GM19025 (cell line): ENCODE measurements at regions not wholly inside any gene's neighbourhood (a gene's known extent, or its start where the extent isn't known, plus 50 kb on each side); places are given as distances from the start of the nearest gene placed in this dataset.
"Not testable (repeated sequence)": the region's sequence is repeated elsewhere in the genome, so short reads cannot be mapped to it uniquely, and the experiment has no call there.

Experiments
- ATAC-seq: cut with Tn5 transposase; IDR thresholded peaks from one replicate; pipeline ENCODE4 v1.9.1; 2021; ENCODE audit warnings: mild to moderate bottlenecking, low read depth, moderate library complexity; ENCODE audit not compliant: unreplicated experiment

GRCh38 chr13:81089371-81090157 lies 748.6 kb upstream of the SPRY2 start:
- ATAC-seq, result no peak

GRCh38 chr13:81080911-81081454 lies 740.1 kb upstream of the SPRY2 start:
- ATAC-seq, result no peak

- ATAC-seq, result no peak
Observed at GRCh38 chr13:81078048-81078447, 737.1 kb upstream of the SPRY2 start.

GRCh38 chr13:81069822-81070221 lies 728.9 kb upstream of the SPRY2 start:
- ATAC-seq, result not testable (repeated sequence)

- ATAC-seq, result no peak
Observed at GRCh38 chr13:81058916-81059290, 718.0 kb upstream of the SPRY2 start.

GRCh38 chr13:81058211-81058915 lies 717.4 kb upstream of the SPRY2 start:
- no peak for ATAC-seq

- no peak for ATAC-seq
Observed at GRCh38 chr13:81051873-81052272, 710.9 kb upstream of the SPRY2 start.

- ATAC-seq, result no peak
Observed at GRCh38 chr13:81048026-81048461, 707.1 kb upstream of the SPRY2 start.

- no peak for ATAC-seq
Observed at GRCh38 chr13:81041761-81042160, 700.8 kb upstream of the SPRY2 start.

- ATAC-seq, result no peak
Observed at GRCh38 chr13:81031996-81032395, 691.1 kb upstream of the SPRY2 start.

GRCh38 chr13:81025091-81025490 lies 684.2 kb upstream of the SPRY2 start:
- ATAC-seq, result no peak

GRCh38 chr13:81021284-81021840 lies 680.4 kb upstream of the SPRY2 start:
- no peak for ATAC-seq

GRCh38 chr13:81020010-81020409 lies 679.1 kb upstream of the SPRY2 start:
- no peak for ATAC-seq

GRCh38 chr13:81018936-81019335 lies 678.0 kb upstream of the SPRY2 start:
- no peak for ATAC-seq

GRCh38 chr13:81017513-81018152 lies 676.7 kb upstream of the SPRY2 start:
- ATAC-seq, result no peak

GRCh38 chr13:81012031-81012430 lies 671.1 kb upstream of the SPRY2 start:
- ATAC-seq, result no peak

GRCh38 chr13:81001828-81002385 lies 661.0 kb upstream of the SPRY2 start:
- no peak for ATAC-seq

- ATAC-seq, result not testable (repeated sequence)
Observed at GRCh38 chr13:80998603-80999002, 657.7 kb upstream of the SPRY2 start.

- ATAC-seq, result no peak
Observed at GRCh38 chr13:80989747-80990146, 648.8 kb upstream of the SPRY2 start.

- no peak for ATAC-seq
Observed at GRCh38 chr13:80989241-80989640, 648.3 kb upstream of the SPRY2 start.
